ENCODE measurements at regions not wholly inside any gene's neighbourhood (a gene's known extent, or its start where the extent isn't known, plus 50 kb on each side); places are given as distances from the start of the nearest gene placed in this dataset.

DNA sequence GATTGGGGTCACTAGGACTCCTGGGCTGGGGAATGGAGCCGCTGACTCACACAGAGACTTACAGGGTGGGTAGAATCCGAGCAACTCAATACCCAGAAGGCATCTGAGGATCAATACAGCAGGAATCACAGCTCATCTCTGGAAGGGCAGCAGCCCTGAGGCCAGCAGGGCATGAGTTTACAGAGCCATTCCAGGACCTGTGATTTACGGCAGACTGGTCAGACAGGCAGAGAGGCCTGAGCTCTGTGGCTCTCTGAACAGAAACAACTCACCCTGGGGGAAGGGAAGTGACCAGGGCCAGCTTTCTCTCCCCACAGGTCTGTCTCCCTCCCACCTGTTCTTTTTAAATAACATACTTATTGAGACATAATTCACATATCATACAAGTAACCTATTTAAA, 88.2 kb upstream of the CXCL12 start:
- 75% methylated on average over 2 of the region's 3 CpGs for WGBS (ENCODE audit: insufficient coverage)
- CTCF ChIA-PET: no interaction called here
- TF ChIP-seq, protein P1, sequence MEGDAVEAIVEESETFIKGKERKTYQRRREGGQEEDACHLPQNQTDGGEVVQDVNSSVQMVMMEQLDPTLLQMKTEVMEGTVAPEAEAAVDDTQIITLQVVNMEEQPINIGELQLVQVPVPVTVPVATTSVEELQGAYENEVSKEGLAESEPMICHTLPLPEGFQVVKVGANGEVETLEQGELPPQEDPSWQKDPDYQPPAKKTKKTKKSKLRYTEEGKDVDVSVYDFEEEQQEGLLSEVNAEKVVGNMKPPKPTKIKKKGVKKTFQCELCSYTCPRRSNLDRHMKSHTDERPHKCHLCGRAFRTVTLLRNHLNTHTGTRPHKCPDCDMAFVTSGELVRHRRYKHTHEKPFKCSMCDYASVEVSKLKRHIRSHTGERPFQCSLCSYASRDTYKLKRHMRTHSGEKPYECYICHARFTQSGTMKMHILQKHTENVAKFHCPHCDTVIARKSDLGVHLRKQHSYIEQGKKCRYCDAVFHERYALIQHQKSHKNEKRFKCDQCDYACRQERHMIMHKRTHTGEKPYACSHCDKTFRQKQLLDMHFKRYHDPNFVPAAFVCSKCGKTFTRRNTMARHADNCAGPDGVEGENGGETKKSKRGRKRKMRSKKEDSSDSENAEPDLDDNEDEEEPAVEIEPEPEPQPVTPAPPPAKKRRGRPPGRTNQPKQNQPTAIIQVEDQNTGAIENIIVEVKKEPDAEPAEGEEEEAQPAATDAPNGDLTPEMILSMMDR (IDR thresholded peaks at IDR 0.05): no peak
- TF ChIP-seq EZH2 (IDR thresholded peaks at IDR 0.05; ENCODE audit: borderline replicate concordance, insufficient read depth, low read depth, low read length, poor library complexity, severe bottlenecking): no peak
- Histone ChIP-seq H3K9me3 (ENCODE audit: control extremely low read depth in 1 of 3, control insufficient read depth in 2 of 3, insufficient read depth in 1 of 3, low read length in 2 of 3) (no peaks in the 10 kb centered on the region), H3K27me3 (replicated peaks in 1 of 4; ENCODE audit: control extremely low read depth in 1 of 4, control insufficient read depth in 3 of 4, insufficient read depth in 4 of 4, low read length in 3 of 4) (no peaks in the 10 kb centered on the region), H2AFZ (ENCODE audit: insufficient read depth, low read depth, low read length, poor library complexity, severe bottlenecking) (no peak overlapping the region), H3K4me3 (ENCODE audit: control extremely low read depth in 1 of 5, extremely low read depth in 1 of 5, insufficient read depth in 1 of 5, low read depth in 2 of 5, low read length in 4 of 5) (no peak overlapping the region), H3K9ac (ENCODE audit: low read length) (no peak overlapping the region), H4K20me1 (ENCODE audit: control insufficient read depth, insufficient read depth, low read length, poor library complexity, severe bottlenecking) (no peaks in the 10 kb centered on the region), H3K4me1 (ENCODE audit: control insufficient read depth in 2 of 2, insufficient read depth in 2 of 2, low read length in 2 of 2) (no peaks in the 10 kb centered on the region), H3K79me2 (ENCODE audit: control insufficient read depth, insufficient read depth, low read length) (no peaks in the 10 kb centered on the region), H3K36me3 (replicated peaks in 1 of 2; ENCODE audit: control extremely low read depth in 1 of 2, control insufficient read depth in 1 of 2, extremely low read depth in 1 of 2, insufficient read depth in 2 of 2, low read length in 1 of 2) (no peaks in the 10 kb centered on the region), H3K27ac (ENCODE audit: low read length in 2 of 2) (no peak overlapping the region), H3K4me2 (replicated peaks; ENCODE audit: low read depth, low read length, poor library complexity, severe bottlenecking) (no peak overlapping the region)
- intact Hi-C loops (cut with micrococcal nuclease): no loop called here
- H3K9me3 Mint-ChIP-seq (ENCODE audit: insufficient read depth): peaks cover 3% of the 10 kb centered on the region
- no peaks in the 10 kb centered on the region for H3K4me1 Mint-ChIP-seq
- no peak for DNase-seq
- no peak overlapping the region for H3K4me3 Mint-ChIP-seq
- H3K27ac Mint-ChIP-seq: no peak overlapping the region
- POLR2A ChIA-PET: no interaction called here
- no peaks in the 10 kb centered on the region for H3K27me3 Mint-ChIP-seq
- no peak for ATAC-seq (ENCODE audit: low read depth)

DNA sequence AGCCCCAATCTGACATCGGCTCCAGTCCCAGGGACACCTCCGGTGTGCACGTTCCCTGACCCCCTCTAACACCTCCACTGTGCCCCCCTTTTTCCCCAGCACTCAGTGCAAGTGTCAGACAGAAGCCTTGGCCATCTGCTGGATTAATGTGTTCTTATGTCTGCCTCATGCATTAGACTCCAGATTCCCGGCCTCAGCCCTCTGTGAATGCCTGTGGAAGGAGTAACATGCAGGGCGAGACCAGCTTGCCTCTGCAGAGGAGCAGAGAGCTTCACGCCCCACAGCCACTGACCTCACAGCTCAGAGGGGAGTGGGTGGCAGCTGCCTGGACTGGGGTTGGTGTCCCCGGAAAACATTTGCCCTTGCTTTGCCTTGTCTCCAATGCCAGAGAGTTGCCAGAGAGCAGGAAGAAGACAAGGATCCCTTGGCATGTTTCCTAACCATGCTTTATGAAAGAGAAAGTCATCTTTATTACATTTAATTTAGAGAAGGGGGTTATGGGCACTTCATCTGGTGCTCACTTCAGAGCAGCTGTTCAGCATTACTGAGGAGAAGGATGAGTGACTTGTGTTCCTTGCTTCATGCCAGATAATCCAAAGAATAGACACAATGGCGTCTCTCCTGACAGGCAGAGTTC, 91.6 kb upstream of the CXCL12 start:
- Histone ChIP-seq H3K4me3 (ENCODE audit: control extremely low read depth in 1 of 5, extremely low read depth in 1 of 5, insufficient read depth in 1 of 5, low read depth in 2 of 5, low read length in 4 of 5) (no peak overlapping the region), H3K27ac (ENCODE audit: low read length in 2 of 2) (no peak overlapping the region), H3K4me2 (replicated peaks; ENCODE audit: low read depth, low read length, poor library complexity, severe bottlenecking) (no peak overlapping the region), H4K20me1 (ENCODE audit: control insufficient read depth, insufficient read depth, low read length, poor library complexity, severe bottlenecking) (no peaks in the 10 kb centered on the region), H3K27me3 (replicated peaks in 1 of 4; ENCODE audit: control extremely low read depth in 1 of 4, control insufficient read depth in 3 of 4, insufficient read depth in 4 of 4, low read length in 3 of 4) (no peaks in the 10 kb centered on the region), H2AFZ (ENCODE audit: insufficient read depth, low read depth, low read length, poor library complexity, severe bottlenecking) (no peak overlapping the region), H3K79me2 (ENCODE audit: control insufficient read depth, insufficient read depth, low read length) (no peaks in the 10 kb centered on the region), H3K9me3 (ENCODE audit: control extremely low read depth in 1 of 3, control insufficient read depth in 2 of 3, insufficient read depth in 1 of 3, low read length in 2 of 3) (peaks cover 0 to 4% (median 0%) of the 10 kb centered on the region in 3 donors), H3K36me3 (replicated peaks in 1 of 2; ENCODE audit: control extremely low read depth in 1 of 2, control insufficient read depth in 1 of 2, extremely low read depth in 1 of 2, insufficient read depth in 2 of 2, low read length in 1 of 2) (no peaks in the 10 kb centered on the region), H3K9ac (ENCODE audit: low read length) (no peak overlapping the region), H3K4me1 (ENCODE audit: control insufficient read depth in 2 of 2, insufficient read depth in 2 of 2, low read length in 2 of 2) (no peaks in the 10 kb centered on the region)
- H3K27ac Mint-ChIP-seq: no peak overlapping the region
- no peak for TF ChIP-seq EZH2 (IDR thresholded peaks at IDR 0.05; ENCODE audit: borderline replicate concordance, insufficient read depth, low read depth, low read length, poor library complexity, severe bottlenecking)
- TF ChIP-seq, protein P1 (IDR thresholded peaks at IDR 0.05): no peak
- ChIA-PET POLR2A (no interaction called here), CTCF (no interaction called here)
- DNase-seq: no peak
- no peak for ATAC-seq (ENCODE audit: low read depth)
- WGBS (ENCODE audit: insufficient coverage): 91% methylated on average over 5 of the region's 8 CpGs
- no peaks in the 10 kb centered on the region for H3K4me1 Mint-ChIP-seq
- H3K4me3 Mint-ChIP-seq: no peak overlapping the region
- no peaks in the 10 kb centered on the region for H3K27me3 Mint-ChIP-seq
- no peaks in the 10 kb centered on the region for H3K9me3 Mint-ChIP-seq (ENCODE audit: insufficient read depth)
- intact Hi-C loops (cut with micrococcal nuclease): no loop called here

Measured in B cell (primary cell).